Erythroblast (primary cell): ENCODE measurements at regions not wholly inside any gene's neighbourhood (a gene's known extent, or its start where the extent isn't known, plus 50 kb on each side); places are given as distances from the start of the nearest gene placed in this dataset.
"Not testable (repeated sequence)": the region's sequence is repeated elsewhere in the genome, so short reads cannot be mapped to it uniquely, and the experiment has no call there.

ENCODE experiments used
- GATA1 ChIP-seq: IDR thresholded peaks from 2 replicates; pipeline ENCODE4 v1.6.1; 2011; ENCODE audit warnings: low read depth, mild to moderate bottlenecking, control low read depth, low read length, moderate library complexity
- POLR2A ChIP-seq: IDR thresholded peaks from 2 replicates; pipeline ENCODE4 v1.6.1; 2011; ENCODE audit warnings: mild to moderate bottlenecking, low read length

DNA sequence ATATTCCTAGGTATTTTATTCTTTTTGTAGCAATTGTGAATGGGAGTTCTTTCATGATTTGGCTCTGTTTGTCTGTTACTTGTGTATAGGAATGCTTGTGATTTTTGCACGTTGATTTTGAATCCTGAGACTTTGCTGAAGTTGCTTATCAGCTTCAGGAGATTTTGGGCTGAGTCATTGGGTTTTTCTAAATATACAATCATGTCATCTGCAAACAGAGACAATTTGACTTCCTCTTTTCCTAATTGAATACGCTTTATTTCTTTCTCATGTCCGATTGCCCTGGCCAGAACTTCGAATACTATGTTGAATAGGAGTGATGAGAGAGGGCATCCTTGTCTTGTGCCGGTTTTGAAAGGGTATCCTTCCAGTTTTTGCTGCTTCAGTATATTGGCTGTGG lies 234.6 kb upstream of the RASGRP1 start:
- TF ChIP-seq GATA1, POLR2A: not testable (repeated sequence)
